ENCODE measurements at regions not wholly inside any gene's neighbourhood (a gene's known extent, or its start where the extent isn't known, plus 50 kb on each side); places are given as distances from the start of the nearest gene placed in this dataset.

DNA sequence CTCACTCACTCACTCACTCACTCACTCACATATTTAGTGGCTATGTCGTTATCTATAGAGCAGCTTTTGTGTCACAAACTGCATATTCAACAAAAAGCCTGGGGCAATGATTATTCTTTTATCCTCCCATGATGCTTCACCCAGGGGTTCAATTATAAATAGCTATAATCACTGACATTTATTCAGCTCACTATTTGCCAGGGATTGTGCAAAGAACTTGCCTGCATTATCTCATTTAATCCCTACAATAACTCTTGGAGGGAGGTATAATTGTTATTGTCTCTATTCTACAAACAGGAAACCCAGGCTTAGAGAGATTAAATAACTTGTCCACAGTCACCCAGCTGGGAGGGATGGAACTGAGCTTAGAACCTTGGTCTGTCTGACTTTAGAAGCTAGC, 298.0 kb upstream of the MSX2 start:
- TF ChIP-seq, protein P1, sequence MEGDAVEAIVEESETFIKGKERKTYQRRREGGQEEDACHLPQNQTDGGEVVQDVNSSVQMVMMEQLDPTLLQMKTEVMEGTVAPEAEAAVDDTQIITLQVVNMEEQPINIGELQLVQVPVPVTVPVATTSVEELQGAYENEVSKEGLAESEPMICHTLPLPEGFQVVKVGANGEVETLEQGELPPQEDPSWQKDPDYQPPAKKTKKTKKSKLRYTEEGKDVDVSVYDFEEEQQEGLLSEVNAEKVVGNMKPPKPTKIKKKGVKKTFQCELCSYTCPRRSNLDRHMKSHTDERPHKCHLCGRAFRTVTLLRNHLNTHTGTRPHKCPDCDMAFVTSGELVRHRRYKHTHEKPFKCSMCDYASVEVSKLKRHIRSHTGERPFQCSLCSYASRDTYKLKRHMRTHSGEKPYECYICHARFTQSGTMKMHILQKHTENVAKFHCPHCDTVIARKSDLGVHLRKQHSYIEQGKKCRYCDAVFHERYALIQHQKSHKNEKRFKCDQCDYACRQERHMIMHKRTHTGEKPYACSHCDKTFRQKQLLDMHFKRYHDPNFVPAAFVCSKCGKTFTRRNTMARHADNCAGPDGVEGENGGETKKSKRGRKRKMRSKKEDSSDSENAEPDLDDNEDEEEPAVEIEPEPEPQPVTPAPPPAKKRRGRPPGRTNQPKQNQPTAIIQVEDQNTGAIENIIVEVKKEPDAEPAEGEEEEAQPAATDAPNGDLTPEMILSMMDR (IDR thresholded peaks at IDR 0.05; ENCODE audit: insufficient read depth, low read length), result no peak
- TF ChIP-seq, protein P2, sequence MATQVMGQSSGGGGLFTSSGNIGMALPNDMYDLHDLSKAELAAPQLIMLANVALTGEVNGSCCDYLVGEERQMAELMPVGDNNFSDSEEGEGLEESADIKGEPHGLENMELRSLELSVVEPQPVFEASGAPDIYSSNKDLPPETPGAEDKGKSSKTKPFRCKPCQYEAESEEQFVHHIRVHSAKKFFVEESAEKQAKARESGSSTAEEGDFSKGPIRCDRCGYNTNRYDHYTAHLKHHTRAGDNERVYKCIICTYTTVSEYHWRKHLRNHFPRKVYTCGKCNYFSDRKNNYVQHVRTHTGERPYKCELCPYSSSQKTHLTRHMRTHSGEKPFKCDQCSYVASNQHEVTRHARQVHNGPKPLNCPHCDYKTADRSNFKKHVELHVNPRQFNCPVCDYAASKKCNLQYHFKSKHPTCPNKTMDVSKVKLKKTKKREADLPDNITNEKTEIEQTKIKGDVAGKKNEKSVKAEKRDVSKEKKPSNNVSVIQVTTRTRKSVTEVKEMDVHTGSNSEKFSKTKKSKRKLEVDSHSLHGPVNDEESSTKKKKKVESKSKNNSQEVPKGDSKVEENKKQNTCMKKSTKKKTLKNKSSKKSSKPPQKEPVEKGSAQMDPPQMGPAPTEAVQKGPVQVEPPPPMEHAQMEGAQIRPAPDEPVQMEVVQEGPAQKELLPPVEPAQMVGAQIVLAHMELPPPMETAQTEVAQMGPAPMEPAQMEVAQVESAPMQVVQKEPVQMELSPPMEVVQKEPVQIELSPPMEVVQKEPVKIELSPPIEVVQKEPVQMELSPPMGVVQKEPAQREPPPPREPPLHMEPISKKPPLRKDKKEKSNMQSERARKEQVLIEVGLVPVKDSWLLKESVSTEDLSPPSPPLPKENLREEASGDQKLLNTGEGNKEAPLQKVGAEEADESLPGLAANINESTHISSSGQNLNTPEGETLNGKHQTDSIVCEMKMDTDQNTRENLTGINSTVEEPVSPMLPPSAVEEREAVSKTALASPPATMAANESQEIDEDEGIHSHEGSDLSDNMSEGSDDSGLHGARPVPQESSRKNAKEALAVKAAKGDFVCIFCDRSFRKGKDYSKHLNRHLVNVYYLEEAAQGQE (IDR thresholded peaks at IDR 0.05; ENCODE audit: insufficient replicate concordance, low read depth), result no peak
- no peak for TF ChIP-seq POLR2AphosphoS5 (IDR thresholded peaks at IDR 0.05; ENCODE audit: low read depth)
- no peak for TF ChIP-seq GABPA (IDR thresholded peaks at IDR 0.05; ENCODE audit: low read depth)
